Karpas-422 (cell line): ENCODE measurements at regions not wholly inside any gene's neighbourhood (a gene's known extent, or its start where the extent isn't known, plus 50 kb on each side); places are given as distances from the start of the nearest gene placed in this dataset.

Source experiments
- DNase-seq: peaks from one replicate; pipeline ENCODE4 v3.0.0-alpha.2; 2015
- H2AFZ ChIP-seq: fragments of 200-600 bp; sonication (generic); 2 replicates; pipeline ENCODE4 v1.6.1; 2014; ENCODE audit warnings: antibody characterized with exemption, low read length, mixed read lengths
- H3K27ac ChIP-seq: fragments of 200-600 bp; sonication (generic); 2 replicates; pipeline ENCODE4 v1.5.1; 2014; ENCODE audit warnings: mild to moderate bottlenecking, low read length, moderate library complexity
- H3K27me3 ChIP-seq: fragments of 200-600 bp; sonication (generic); 2 replicates; pipeline ENCODE4 v1.6.1; 2014; ENCODE audit warnings: low read length, mixed read lengths
- H3K36me3 ChIP-seq: fragments of 200-600 bp; sonication (generic); 2 replicates; pipeline ENCODE4 v1.6.1; 2014; ENCODE audit warnings: low read length, mixed read lengths; ENCODE audit not compliant: insufficient read depth
- H3K4me1 ChIP-seq: fragments of 200-600 bp; sonication (generic); 2 replicates; pipeline ENCODE4 v1.6.1; 2014; ENCODE audit warnings: mild to moderate bottlenecking, low read length, mixed read lengths
- H3K4me2 ChIP-seq: fragments of 200-600 bp; sonication (generic); 2 replicates; pipeline ENCODE4 v1.6.1; 2014; ENCODE audit warnings: low read length, low read depth, mild to moderate bottlenecking; ENCODE audit not compliant: poor library complexity, severe bottlenecking
- H3K4me3 ChIP-seq: fragments of 200-600 bp; sonication (generic); 2 replicates; pipeline ENCODE4 v1.5.1; 2014; ENCODE audit warnings: mild to moderate bottlenecking, antibody characterized with exemption, low read length, mixed read lengths
- H3K79me2 ChIP-seq: fragments of 200-600 bp; sonication (generic); 2 replicates; pipeline ENCODE4 v1.6.1; 2014; ENCODE audit warnings: mild to moderate bottlenecking, low read length, mixed read lengths
- H3K9ac ChIP-seq: fragments of 200-600 bp; sonication (generic); 2 replicates; pipeline ENCODE4 v1.6.0; 2014; ENCODE audit warnings: low read length
- H3K9me2 ChIP-seq: fragments of 200-600 bp; sonication (generic), shearing (Covaris generic); replicated peaks from 2 replicates; pipeline ENCODE4 v1.6.0; 2014; ENCODE audit warnings: mild to moderate bottlenecking, low read length, moderate library complexity; ENCODE audit not compliant: insufficient read depth
- H3K9me3 ChIP-seq: fragments of 300-700, 200-600 bp; sonication (generic); 2 replicates; pipeline ENCODE4 v1.6.1; 2014; ENCODE audit warnings: low read length, mixed read lengths
- H4K20me1 ChIP-seq: fragments of 200-600 bp; sonication (generic); 2 replicates; pipeline ENCODE4 v1.6.1; 2014; ENCODE audit warnings: mild to moderate bottlenecking, antibody characterized with exemption, low read length, low read depth; ENCODE audit not compliant: insufficient read depth

DNA sequence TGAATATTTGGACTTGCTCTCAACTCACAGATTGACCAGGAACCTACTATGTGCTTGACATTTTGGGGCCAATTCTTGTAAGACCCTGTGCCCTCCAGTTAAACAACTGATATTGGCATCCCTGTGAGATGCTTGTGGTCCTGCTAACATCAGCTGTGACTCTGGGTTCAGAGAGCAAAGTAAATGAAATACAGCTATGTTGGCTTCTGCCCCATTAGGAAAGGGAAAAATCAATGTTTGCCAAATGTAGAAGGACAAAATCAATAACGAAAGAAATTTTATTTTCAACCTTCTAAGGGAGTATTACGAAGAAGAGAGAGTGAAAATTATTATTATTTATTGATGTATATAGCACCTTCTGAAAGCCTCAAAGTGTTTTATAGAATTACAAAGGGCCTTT lies 266.9 kb upstream of the ARID1B start:
- no peaks in the 10 kb centered on the region for H4K20me1 ChIP-seq
- H3K9me2 ChIP-seq: no peaks in the 10 kb centered on the region
- DNase-seq: no peak
- no peak overlapping the region for H2AFZ ChIP-seq
- no peaks in the 10 kb centered on the region for H3K36me3 ChIP-seq
- no peaks in the 10 kb centered on the region for H3K27me3 ChIP-seq
- H3K79me2 ChIP-seq: no peaks in the 10 kb centered on the region
- H3K4me3 ChIP-seq: no peak overlapping the region
- no peaks in the 10 kb centered on the region for H3K4me1 ChIP-seq
- no peak overlapping the region for H3K27ac ChIP-seq
- no peaks in the 10 kb centered on the region for H3K9me3 ChIP-seq
- H3K4me2 ChIP-seq: no peak overlapping the region
- no peak overlapping the region for H3K9ac ChIP-seq

DNA sequence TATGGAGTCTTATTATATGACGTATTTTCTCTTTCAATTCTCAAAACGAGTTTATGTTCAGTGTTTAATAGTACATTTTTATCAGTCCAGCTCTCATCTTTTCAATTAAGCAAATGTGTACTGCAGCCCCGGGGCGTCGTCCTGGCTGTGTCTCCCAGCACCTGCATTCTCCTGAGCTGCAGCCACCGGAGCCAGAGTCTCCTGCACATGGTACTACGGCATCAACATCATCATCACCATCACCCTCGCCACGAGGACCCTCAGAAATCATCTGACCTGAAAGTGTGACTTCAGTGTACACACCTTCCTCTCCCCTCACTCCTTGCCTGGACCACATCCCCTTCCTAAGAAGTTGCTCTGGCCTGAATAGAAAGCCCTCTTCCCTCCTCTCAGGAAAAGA lies 267.7 kb upstream of the ARID1B start:
- H3K9me3 ChIP-seq: no peaks in the 10 kb centered on the region
- H4K20me1 ChIP-seq: no peaks in the 10 kb centered on the region
- H3K79me2 ChIP-seq: no peaks in the 10 kb centered on the region
- H3K4me3 ChIP-seq: no peak overlapping the region
- H3K27me3 ChIP-seq: no peaks in the 10 kb centered on the region
- H3K4me2 ChIP-seq: no peak overlapping the region
- no peak overlapping the region for H3K9ac ChIP-seq
- no peaks in the 10 kb centered on the region for H3K4me1 ChIP-seq
- H3K36me3 ChIP-seq: no peaks in the 10 kb centered on the region
- no peak overlapping the region for H3K27ac ChIP-seq
- DNase-seq: no peak
- H2AFZ ChIP-seq: no peak overlapping the region
- H3K9me2 ChIP-seq: no peaks in the 10 kb centered on the region

GRCh38 chr6:156508923-156509322 lies 268.3 kb upstream of the ARID1B start:
- no peaks in the 10 kb centered on the region for H4K20me1 ChIP-seq
- DNase-seq: peak; percentile 47
- H2AFZ ChIP-seq: no peak overlapping the region
- H3K27me3 ChIP-seq: no peaks in the 10 kb centered on the region
- no peaks in the 10 kb centered on the region for H3K9me3 ChIP-seq
- no peak overlapping the region for H3K4me2 ChIP-seq
- no peak overlapping the region for H3K27ac ChIP-seq
- H3K36me3 ChIP-seq: no peaks in the 10 kb centered on the region
- H3K4me3 ChIP-seq: no peak overlapping the region
- no peaks in the 10 kb centered on the region for H3K79me2 ChIP-seq
- H3K9ac ChIP-seq: no peak overlapping the region
- no peaks in the 10 kb centered on the region for H3K9me2 ChIP-seq
- H3K4me1 ChIP-seq: no peaks in the 10 kb centered on the region

DNA sequence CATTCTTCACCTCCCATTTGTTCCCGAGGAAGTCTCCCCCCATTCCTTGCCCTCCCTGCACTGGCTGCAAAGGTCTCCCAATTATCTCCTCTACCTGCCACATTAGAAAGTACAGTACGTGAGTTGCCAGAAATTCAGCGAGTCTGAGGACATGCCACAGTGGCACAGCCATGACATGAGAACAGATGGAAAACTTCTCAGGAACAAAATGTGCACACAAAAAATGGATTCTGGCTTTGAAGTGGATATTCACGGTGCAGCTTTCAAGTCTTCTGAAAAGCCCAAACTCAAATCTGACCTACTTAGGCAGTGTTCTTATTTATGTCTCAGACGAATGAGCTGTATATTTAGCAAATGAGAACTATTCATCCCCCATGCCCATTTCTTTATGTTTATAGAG lies 269.1 kb upstream of the ARID1B start:
- no peak overlapping the region for H3K4me2 ChIP-seq
- no peak for DNase-seq
- no peaks in the 10 kb centered on the region for H3K9me3 ChIP-seq
- H3K9me2 ChIP-seq: no peaks in the 10 kb centered on the region
- H3K9ac ChIP-seq: no peak overlapping the region
- no peaks in the 10 kb centered on the region for H4K20me1 ChIP-seq
- no peak overlapping the region for H3K4me3 ChIP-seq
- H3K4me1 ChIP-seq: no peaks in the 10 kb centered on the region
- H3K27me3 ChIP-seq: no peaks in the 10 kb centered on the region
- no peak overlapping the region for H2AFZ ChIP-seq
- H3K27ac ChIP-seq: no peak overlapping the region
- no peaks in the 10 kb centered on the region for H3K36me3 ChIP-seq
- H3K79me2 ChIP-seq: no peaks in the 10 kb centered on the region

- Histone ChIP-seq H3K9me2 (no peaks in the 10 kb centered on the region), H3K4me3 (no peak overlapping the region), H2AFZ (no peak overlapping the region), H3K9me3 (no peaks in the 10 kb centered on the region), H3K4me1 (no peaks in the 10 kb centered on the region), H3K4me2 (no peak overlapping the region), H3K79me2 (no peaks in the 10 kb centered on the region), H3K9ac (no peak overlapping the region), H3K27me3 (no peaks in the 10 kb centered on the region), H3K36me3 (no peaks in the 10 kb centered on the region), H3K27ac (no peak overlapping the region), H4K20me1 (no peaks in the 10 kb centered on the region)
- DNase-seq: no peak
Observed at GRCh38 chr6:156507656-156508055, 269.5 kb upstream of the ARID1B start.

DNA sequence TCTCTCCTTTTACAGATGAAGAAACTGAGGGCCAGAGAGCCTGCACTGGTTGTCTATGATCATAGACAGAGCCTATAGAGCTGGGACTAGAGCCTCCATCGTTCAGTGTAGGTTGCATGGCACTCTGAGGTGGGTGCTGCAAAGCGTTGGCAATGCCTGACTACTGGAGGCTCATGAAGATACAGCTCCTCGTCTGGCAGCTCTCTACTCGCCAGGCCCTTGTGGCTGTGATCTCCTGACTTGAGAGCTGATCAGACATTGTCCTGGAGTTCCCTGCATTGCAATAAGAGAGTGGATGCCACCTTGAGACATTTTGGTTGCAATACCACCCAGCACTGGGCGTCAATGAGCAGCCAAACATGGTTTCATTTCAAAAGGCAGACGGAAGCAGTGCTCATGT lies 270.1 kb upstream of the ARID1B start:
- Histone ChIP-seq H3K27me3 (no peaks in the 10 kb centered on the region), H3K9me2 (no peaks in the 10 kb centered on the region), H3K4me2 (no peak overlapping the region), H3K4me3 (no peak overlapping the region), H3K79me2 (no peaks in the 10 kb centered on the region), H3K9ac (no peak overlapping the region), H3K9me3 (no peaks in the 10 kb centered on the region), H3K27ac (no peak overlapping the region), H3K4me1 (no peaks in the 10 kb centered on the region), H2AFZ (no peak overlapping the region), H3K36me3 (no peaks in the 10 kb centered on the region), H4K20me1 (no peaks in the 10 kb centered on the region)
- DNase-seq: no peak

GRCh38 chr6:156502969-156503504 lies 274.1 kb upstream of the ARID1B start:
- H3K79me2 ChIP-seq: no peaks in the 10 kb centered on the region
- no peaks in the 10 kb centered on the region for H3K27me3 ChIP-seq
- H3K9me2 ChIP-seq: no peaks in the 10 kb centered on the region
- no peaks in the 10 kb centered on the region for H3K9me3 ChIP-seq
- H3K4me2 ChIP-seq: no peak overlapping the region
- no peaks in the 10 kb centered on the region for H3K36me3 ChIP-seq
- H3K27ac ChIP-seq: no peak overlapping the region
- H3K4me3 ChIP-seq: no peak overlapping the region
- no peak overlapping the region for H3K9ac ChIP-seq
- no peak for DNase-seq
- H4K20me1 ChIP-seq: no peaks in the 10 kb centered on the region
- H2AFZ ChIP-seq: no peak overlapping the region
- H3K4me1 ChIP-seq: no peaks in the 10 kb centered on the region

- Histone ChIP-seq H4K20me1 (no peaks in the 10 kb centered on the region), H3K4me1 (no peaks in the 10 kb centered on the region), H3K4me2 (no peak overlapping the region), H2AFZ (no peak overlapping the region), H3K9ac (no peak overlapping the region), H3K27me3 (no peaks in the 10 kb centered on the region), H3K79me2 (no peaks in the 10 kb centered on the region), H3K9me3 (no peaks in the 10 kb centered on the region), H3K36me3 (no peaks in the 10 kb centered on the region), H3K4me3 (no peak overlapping the region), H3K27ac (no peak overlapping the region), H3K9me2 (no peaks in the 10 kb centered on the region)
- no peak for DNase-seq
Observed at GRCh38 chr6:156497618-156498017, 279.6 kb upstream of the ARID1B start.

DNA sequence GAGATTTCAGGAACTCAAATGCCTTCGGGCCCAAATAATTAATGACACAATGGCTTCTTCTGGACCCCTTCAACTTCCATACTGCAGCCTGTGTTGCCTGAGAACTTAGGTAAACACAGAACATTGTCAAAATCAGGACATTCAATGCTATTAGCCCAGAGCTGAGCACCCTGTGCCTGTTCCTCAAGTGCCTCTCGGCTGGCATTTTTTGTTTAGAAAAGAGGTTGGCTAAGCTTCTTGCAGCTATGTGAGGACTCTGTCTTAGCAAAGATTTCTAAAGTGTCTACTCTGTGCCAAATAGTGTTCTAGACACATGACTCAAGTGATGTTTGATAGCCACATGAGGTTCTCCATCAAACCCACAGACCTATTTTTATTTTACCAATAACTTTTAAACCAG lies 289.3 kb upstream of the ARID1B start:
- Histone ChIP-seq H3K4me2 (no peak overlapping the region), H3K9me2 (0 out of 2 replicates have a peak, but pooled peaks cover 2% of the 10 kb centered on the region), H3K9me3 (no peaks in the 10 kb centered on the region), H3K79me2 (no peaks in the 10 kb centered on the region), H4K20me1 (no peaks in the 10 kb centered on the region), H3K9ac (no peak overlapping the region), H2AFZ (no peak overlapping the region), H3K27me3 (no peaks in the 10 kb centered on the region), H3K27ac (no peak overlapping the region), H3K4me1 (no peaks in the 10 kb centered on the region), H3K36me3 (no peaks in the 10 kb centered on the region), H3K4me3 (no peak overlapping the region)
- no peak for DNase-seq
